ENCODE measurements at regions not wholly inside any gene's neighbourhood (a gene's known extent, or its start where the extent isn't known, plus 50 kb on each side); places are given as distances from the start of the nearest gene placed in this dataset.
A peak's percentile ranks its signal among the peaks of the same experiment; 100 is the strongest.

DNA sequence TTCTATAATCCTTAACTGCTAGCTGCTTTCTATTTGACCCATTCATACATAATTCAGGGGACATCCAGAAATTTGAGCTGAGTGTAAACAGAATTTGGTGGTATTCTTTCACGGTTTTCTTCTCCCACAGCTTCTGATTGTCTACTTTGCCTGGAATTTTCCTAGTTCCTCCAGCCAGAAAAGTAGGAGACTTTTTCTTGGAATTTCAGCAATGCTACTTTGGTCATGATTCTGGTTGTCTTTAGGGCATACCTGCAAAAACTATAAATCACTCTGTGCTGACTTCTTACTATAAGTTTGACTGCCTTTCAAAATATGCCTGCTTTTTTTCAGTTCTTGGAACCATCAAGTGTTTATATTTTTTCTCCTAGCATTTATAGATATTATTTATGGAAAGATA lies 260.2 kb downstream of the TMEM38B start:
- no peaks in the 10 kb centered on the region for H3K79me2 ChIP-seq (ENCODE audit: insufficient read depth, low read length)
- H3K9me3 ChIP-seq (ENCODE audit: insufficient read depth, low read depth, low read length) = no peaks in the 10 kb centered on the region
- no peaks in the 10 kb centered on the region for H3K9me2 ChIP-seq (replicated peaks; ENCODE audit: low read depth, low read length)
- H3K4me1 ChIP-seq (ENCODE audit: insufficient read depth, low read length, poor library complexity, severe bottlenecking) = no peaks in the 10 kb centered on the region
- H3K4me2 ChIP-seq (ENCODE audit: low read depth, low read length, poor library complexity, severe bottlenecking) = no peak overlapping the region
- H3K9ac ChIP-seq (ENCODE audit: low read depth, low read length, poor library complexity, severe bottlenecking) = no peak overlapping the region
- no peaks in the 10 kb centered on the region for H4K20me1 ChIP-seq (ENCODE audit: insufficient read depth, low read length, poor library complexity, severe bottlenecking)
- H2AFZ ChIP-seq (ENCODE audit: low read length) = no peak overlapping the region
- H3F3A ChIP-seq (ENCODE audit: low read depth) = no peaks in the 10 kb centered on the region
- no peaks in the 10 kb centered on the region for H3K27me3 ChIP-seq (ENCODE audit: insufficient read depth, low read length, poor library complexity, severe bottlenecking)
- TF ChIP-seq EZH2phosphoT487 (IDR thresholded peaks at IDR 0.05; ENCODE audit: borderline replicate concordance) = no peak
- TF ChIP-seq, protein P1, sequence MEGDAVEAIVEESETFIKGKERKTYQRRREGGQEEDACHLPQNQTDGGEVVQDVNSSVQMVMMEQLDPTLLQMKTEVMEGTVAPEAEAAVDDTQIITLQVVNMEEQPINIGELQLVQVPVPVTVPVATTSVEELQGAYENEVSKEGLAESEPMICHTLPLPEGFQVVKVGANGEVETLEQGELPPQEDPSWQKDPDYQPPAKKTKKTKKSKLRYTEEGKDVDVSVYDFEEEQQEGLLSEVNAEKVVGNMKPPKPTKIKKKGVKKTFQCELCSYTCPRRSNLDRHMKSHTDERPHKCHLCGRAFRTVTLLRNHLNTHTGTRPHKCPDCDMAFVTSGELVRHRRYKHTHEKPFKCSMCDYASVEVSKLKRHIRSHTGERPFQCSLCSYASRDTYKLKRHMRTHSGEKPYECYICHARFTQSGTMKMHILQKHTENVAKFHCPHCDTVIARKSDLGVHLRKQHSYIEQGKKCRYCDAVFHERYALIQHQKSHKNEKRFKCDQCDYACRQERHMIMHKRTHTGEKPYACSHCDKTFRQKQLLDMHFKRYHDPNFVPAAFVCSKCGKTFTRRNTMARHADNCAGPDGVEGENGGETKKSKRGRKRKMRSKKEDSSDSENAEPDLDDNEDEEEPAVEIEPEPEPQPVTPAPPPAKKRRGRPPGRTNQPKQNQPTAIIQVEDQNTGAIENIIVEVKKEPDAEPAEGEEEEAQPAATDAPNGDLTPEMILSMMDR (conservative IDR thresholded peaks at IDR 0.05; ENCODE audit: low read length) = no peak
- no peak overlapping the region for H3K4me3 ChIP-seq (ENCODE audit: low read length, poor library complexity, severe bottlenecking)
- H3K36me3 ChIP-seq (ENCODE audit: insufficient read depth, low read length) = no peaks in the 10 kb centered on the region

DNA sequence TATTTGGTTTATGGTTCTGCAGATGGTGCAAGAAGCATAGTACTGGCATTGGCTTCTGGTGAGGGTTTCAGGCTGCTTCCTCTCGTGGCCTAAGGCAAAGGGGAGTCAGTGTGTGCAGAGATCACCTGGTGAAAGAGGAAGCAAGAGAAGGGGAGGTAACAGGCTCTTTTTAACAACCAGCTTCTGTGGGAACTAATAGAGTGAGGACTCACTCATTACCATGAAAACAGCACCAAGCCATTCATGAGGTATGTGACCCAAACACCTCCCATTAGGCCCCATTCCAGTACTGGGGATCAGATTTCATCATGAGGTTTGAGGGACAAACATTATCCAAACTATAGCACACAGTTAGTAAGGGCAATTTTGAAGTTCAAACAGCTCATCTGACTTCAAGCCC lies 263.5 kb downstream of the TMEM38B start:
- no peak overlapping the region for H3K4me3 ChIP-seq (ENCODE audit: low read length, poor library complexity, severe bottlenecking)
- H3F3A ChIP-seq (ENCODE audit: low read depth) = no peaks in the 10 kb centered on the region
- no peaks in the 10 kb centered on the region for H3K4me1 ChIP-seq (ENCODE audit: insufficient read depth, low read length, poor library complexity, severe bottlenecking)
- TF ChIP-seq, protein P1 (conservative IDR thresholded peaks at IDR 0.05; ENCODE audit: low read length) = no peak
- TF ChIP-seq EZH2phosphoT487 (IDR thresholded peaks at IDR 0.05; ENCODE audit: borderline replicate concordance) = no peak
- H3K79me2 ChIP-seq (ENCODE audit: insufficient read depth, low read length) = no peaks in the 10 kb centered on the region
- no peaks in the 10 kb centered on the region for H3K27me3 ChIP-seq (ENCODE audit: insufficient read depth, low read length, poor library complexity, severe bottlenecking)
- no peaks in the 10 kb centered on the region for H3K36me3 ChIP-seq (ENCODE audit: insufficient read depth, low read length)
- H3K4me2 ChIP-seq (ENCODE audit: low read depth, low read length, poor library complexity, severe bottlenecking) = no peak overlapping the region
- no peak overlapping the region for H2AFZ ChIP-seq (ENCODE audit: low read length)
- H3K9me3 ChIP-seq (ENCODE audit: insufficient read depth, low read depth, low read length) = no peaks in the 10 kb centered on the region
- H3K9ac ChIP-seq (ENCODE audit: low read depth, low read length, poor library complexity, severe bottlenecking) = no peak overlapping the region
- no peaks in the 10 kb centered on the region for H4K20me1 ChIP-seq (ENCODE audit: insufficient read depth, low read length, poor library complexity, severe bottlenecking)
- H3K9me2 ChIP-seq (replicated peaks; ENCODE audit: low read depth, low read length) = no peaks in the 10 kb centered on the region

DNA sequence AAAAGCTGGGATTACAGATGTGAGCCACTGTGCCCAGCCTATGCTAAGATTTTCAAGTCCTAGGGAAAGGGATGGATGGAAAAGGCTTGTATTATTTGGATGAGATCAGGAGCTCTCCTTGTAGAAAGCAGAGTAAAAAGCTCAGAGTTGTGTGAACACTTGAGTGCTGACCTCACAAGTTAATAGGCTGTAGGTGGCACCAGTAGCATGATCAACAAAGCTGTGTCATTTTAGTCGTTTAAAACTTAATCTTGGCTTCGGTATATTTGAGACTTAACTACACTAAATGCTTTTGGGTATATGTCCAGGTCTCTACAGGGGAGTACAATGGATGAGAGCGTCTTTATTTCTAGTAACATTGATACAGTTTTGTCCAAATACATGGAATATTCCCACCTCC lies 264.2 kb downstream of the TMEM38B start:
- Histone ChIP-seq H3K27me3 (ENCODE audit: insufficient read depth, low read length, poor library complexity, severe bottlenecking) (no peaks in the 10 kb centered on the region), H3K9ac (ENCODE audit: low read depth, low read length, poor library complexity, severe bottlenecking) (no peak overlapping the region), H3K4me1 (ENCODE audit: insufficient read depth, low read length, poor library complexity, severe bottlenecking) (peaks cover 2% of the 10 kb centered on the region), H3K36me3 (ENCODE audit: insufficient read depth, low read length) (no peaks in the 10 kb centered on the region), H3K79me2 (ENCODE audit: insufficient read depth, low read length) (no peaks in the 10 kb centered on the region), H4K20me1 (ENCODE audit: insufficient read depth, low read length, poor library complexity, severe bottlenecking) (no peaks in the 10 kb centered on the region), H3F3A (ENCODE audit: low read depth) (no peaks in the 10 kb centered on the region), H3K4me2 (ENCODE audit: low read depth, low read length, poor library complexity, severe bottlenecking) (no peak overlapping the region), H2AFZ (ENCODE audit: low read length) (no peak overlapping the region), H3K9me3 (ENCODE audit: insufficient read depth, low read depth, low read length) (no peaks in the 10 kb centered on the region), H3K9me2 (replicated peaks; ENCODE audit: low read depth, low read length) (no peaks in the 10 kb centered on the region), H3K4me3 (ENCODE audit: low read length, poor library complexity, severe bottlenecking) (no peak overlapping the region)
- no peak for TF ChIP-seq EZH2phosphoT487 (IDR thresholded peaks at IDR 0.05; ENCODE audit: borderline replicate concordance)
- TF ChIP-seq, protein P1 (conservative IDR thresholded peaks at IDR 0.05; ENCODE audit: low read length) = peak; percentile 40

All from Loucy (cell line).